ENCODE measurements at regions not wholly inside any gene's neighbourhood (a gene's known extent, or its start where the extent isn't known, plus 50 kb on each side); places are given as distances from the start of the nearest gene placed in this dataset.

DNA sequence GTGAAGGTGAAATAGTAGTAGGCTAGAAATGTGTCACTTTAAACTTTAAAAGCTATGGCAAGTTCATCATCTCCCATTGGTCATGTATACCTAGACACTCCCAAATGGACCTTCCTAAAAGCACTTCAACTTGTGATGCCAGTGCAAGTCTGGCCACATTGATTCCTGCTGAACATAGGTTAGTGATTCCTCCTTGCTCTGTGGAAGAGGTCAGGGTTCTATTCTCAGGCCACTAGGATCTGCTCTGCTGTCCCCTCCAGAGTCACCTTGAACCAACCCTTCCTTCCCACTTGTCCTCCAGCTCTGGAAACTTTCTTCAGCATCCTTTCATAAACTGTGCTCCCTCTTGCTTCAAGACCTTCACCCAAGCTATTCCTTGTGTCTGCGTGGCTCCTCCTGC, 301.7 kb downstream of the RPLP1 start:
- TF ChIP-seq, protein P1, sequence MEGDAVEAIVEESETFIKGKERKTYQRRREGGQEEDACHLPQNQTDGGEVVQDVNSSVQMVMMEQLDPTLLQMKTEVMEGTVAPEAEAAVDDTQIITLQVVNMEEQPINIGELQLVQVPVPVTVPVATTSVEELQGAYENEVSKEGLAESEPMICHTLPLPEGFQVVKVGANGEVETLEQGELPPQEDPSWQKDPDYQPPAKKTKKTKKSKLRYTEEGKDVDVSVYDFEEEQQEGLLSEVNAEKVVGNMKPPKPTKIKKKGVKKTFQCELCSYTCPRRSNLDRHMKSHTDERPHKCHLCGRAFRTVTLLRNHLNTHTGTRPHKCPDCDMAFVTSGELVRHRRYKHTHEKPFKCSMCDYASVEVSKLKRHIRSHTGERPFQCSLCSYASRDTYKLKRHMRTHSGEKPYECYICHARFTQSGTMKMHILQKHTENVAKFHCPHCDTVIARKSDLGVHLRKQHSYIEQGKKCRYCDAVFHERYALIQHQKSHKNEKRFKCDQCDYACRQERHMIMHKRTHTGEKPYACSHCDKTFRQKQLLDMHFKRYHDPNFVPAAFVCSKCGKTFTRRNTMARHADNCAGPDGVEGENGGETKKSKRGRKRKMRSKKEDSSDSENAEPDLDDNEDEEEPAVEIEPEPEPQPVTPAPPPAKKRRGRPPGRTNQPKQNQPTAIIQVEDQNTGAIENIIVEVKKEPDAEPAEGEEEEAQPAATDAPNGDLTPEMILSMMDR (IDR thresholded peaks at IDR 0.05) = no peak
- no peaks in the 10 kb centered on the region for H3K27me3 ChIP-seq (replicated peaks; ENCODE audit: insufficient read depth)
- ATAC-seq (ENCODE audit: insufficient number of reproducible peaks, low FRiP score, low read depth) (no peak), DNase-seq (ENCODE audit: low spot score) (no peak)
- H3K36me3 ChIP-seq = no peaks in the 10 kb centered on the region
- no peaks in the 10 kb centered on the region for H3K9me3 ChIP-seq
- no peak overlapping the region for H3K27ac ChIP-seq
- no peak overlapping the region for H3K4me3 ChIP-seq
- H3K4me1 ChIP-seq (ENCODE audit: control insufficient read depth in 1 of 2, low read depth in 2 of 2) = no peaks in the 10 kb centered on the region

DNA sequence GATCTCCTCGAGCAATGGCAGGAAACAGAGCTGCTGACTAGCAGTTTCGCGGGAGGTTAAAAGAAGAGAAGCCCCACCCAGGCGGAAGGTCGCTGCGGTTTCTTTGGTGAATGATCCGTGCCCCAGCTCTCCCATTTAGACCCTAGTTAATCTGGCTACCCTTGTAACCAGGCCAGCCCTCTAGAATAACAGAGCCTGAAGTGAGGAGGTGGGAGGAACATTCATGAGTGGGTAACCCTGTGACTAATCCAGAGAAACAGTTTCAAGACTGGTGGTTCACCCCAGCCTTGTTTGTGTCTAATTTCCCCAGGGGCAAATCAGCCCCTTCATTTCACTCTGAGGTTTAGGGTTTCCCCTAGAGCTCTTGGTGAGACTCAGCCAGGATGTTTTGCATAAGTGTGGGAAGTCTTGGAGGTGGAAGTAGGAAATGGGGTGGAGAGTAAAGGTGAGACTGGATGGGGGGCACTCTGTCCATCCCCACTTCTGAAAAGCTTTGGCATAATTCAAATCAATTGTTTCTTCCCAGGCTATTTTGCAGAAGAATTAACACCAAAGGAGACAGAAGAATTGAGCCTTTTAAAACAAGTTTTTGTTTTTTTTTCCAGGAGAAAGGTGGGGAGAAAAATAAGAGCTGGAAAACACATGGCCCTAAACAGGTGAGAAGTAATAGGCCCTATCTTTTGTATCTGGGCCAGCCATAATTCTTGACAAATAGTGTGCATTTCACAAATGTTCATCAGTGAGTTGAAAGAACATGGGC, 303.1 kb downstream of the RPLP1 start:
- ATAC-seq (ENCODE audit: insufficient number of reproducible peaks, low FRiP score, low read depth) (no peak), DNase-seq (ENCODE audit: low spot score) (no peak)
- no peak overlapping the region for H3K4me3 ChIP-seq
- H3K36me3 ChIP-seq = no peaks in the 10 kb centered on the region
- TF ChIP-seq, protein P1 (IDR thresholded peaks at IDR 0.05) = no peak
- no peaks in the 10 kb centered on the region for H3K9me3 ChIP-seq
- no peaks in the 10 kb centered on the region for H3K27me3 ChIP-seq (replicated peaks; ENCODE audit: insufficient read depth)
- H3K4me1 ChIP-seq (ENCODE audit: control insufficient read depth in 1 of 2, low read depth in 2 of 2) = peaks cover 4 to 6% of the 10 kb centered on the region in 2 donors
- H3K27ac ChIP-seq = no peak overlapping the region

GRCh38 chr15:69756440-69756839, 303.8 kb downstream of the RPLP1 start:
- TF ChIP-seq, protein P1 (IDR thresholded peaks at IDR 0.05) = no peak
- no peaks in the 10 kb centered on the region for H3K27me3 ChIP-seq (replicated peaks; ENCODE audit: insufficient read depth)
- H3K4me3 ChIP-seq = no peak overlapping the region
- DNase-seq (ENCODE audit: low spot score) (no peak), ATAC-seq (ENCODE audit: insufficient number of reproducible peaks, low FRiP score, low read depth) (no peak)
- H3K36me3 ChIP-seq = no peaks in the 10 kb centered on the region
- peaks cover 4 to 13% of the 10 kb centered on the region in 2 donors for H3K4me1 ChIP-seq (ENCODE audit: control insufficient read depth in 1 of 2, low read depth in 2 of 2)
- H3K27ac ChIP-seq = no peak overlapping the region
- H3K9me3 ChIP-seq = no peaks in the 10 kb centered on the region

GRCh38 chr15:69757186-69757585, 304.6 kb downstream of the RPLP1 start:
- no peak for DNase-seq (ENCODE audit: low spot score)
- Histone ChIP-seq H3K9me3 (no peaks in the 10 kb centered on the region), H3K27ac (no peak overlapping the region), H3K27me3 (replicated peaks; ENCODE audit: insufficient read depth) (no peaks in the 10 kb centered on the region), H3K4me3 (no peak overlapping the region), H3K36me3 (no peaks in the 10 kb centered on the region), H3K4me1 (ENCODE audit: control insufficient read depth in 1 of 2, low read depth in 2 of 2) (peaks cover 4 to 14% of the 10 kb centered on the region in 2 donors)
- TF ChIP-seq, protein P1 (IDR thresholded peaks at IDR 0.05) = no peak
- no peak for ATAC-seq (ENCODE audit: insufficient number of reproducible peaks, low FRiP score, low read depth)

GRCh38 chr15:69758291-69758771, 305.7 kb downstream of the RPLP1 start:
- H3K27me3 ChIP-seq (replicated peaks; ENCODE audit: insufficient read depth) = no peaks in the 10 kb centered on the region
- TF ChIP-seq, protein P1 (IDR thresholded peaks at IDR 0.05) = no peak
- H3K4me3 ChIP-seq = no peak overlapping the region
- ATAC-seq (ENCODE audit: insufficient number of reproducible peaks, low FRiP score, low read depth) = no peak
- H3K27ac ChIP-seq = no peak overlapping the region
- H3K4me1 ChIP-seq (ENCODE audit: control insufficient read depth in 1 of 2, low read depth in 2 of 2) = peaks cover 4 to 14% of the 10 kb centered on the region in 2 donors
- H3K9me3 ChIP-seq = no peaks in the 10 kb centered on the region
- no peak for DNase-seq (ENCODE audit: low spot score)
- H3K36me3 ChIP-seq = no peaks in the 10 kb centered on the region
